ENCODE measurements at regions not wholly inside any gene's neighbourhood (a gene's known extent, or its start where the extent isn't known, plus 50 kb on each side); places are given as distances from the start of the nearest gene placed in this dataset.
A peak's percentile ranks its signal among the peaks of the same experiment; 100 is the strongest.

- Histone ChIP-seq H3K27ac (ENCODE audit: low read depth, low read length) (peak overlapping the region; percentile 20), H3K36me3 (ENCODE audit: control insufficient read depth, insufficient read depth, low read length) (no peaks in the 10 kb centered on the region), H3K4me3 (ENCODE audit: low read length) (no peak overlapping the region), H3K27me3 (ENCODE audit: control insufficient read depth, insufficient read depth, low read length) (no peaks in the 10 kb centered on the region), H3K4me1 (ENCODE audit: control insufficient read depth, insufficient read depth, low read length) (no peaks in the 10 kb centered on the region), H3K9ac (ENCODE audit: low read length) (peak overlapping the region; percentile 32)
These were observed 83.6 kb upstream of the XCR1 start for GRCh38 chr3:46110701-46111493.

GRCh38 chr3:46107682-46108081 is 80.4 kb upstream of the XCR1 start:
- H3K9ac ChIP-seq (ENCODE audit: low read length) = no peak overlapping the region

DNA sequence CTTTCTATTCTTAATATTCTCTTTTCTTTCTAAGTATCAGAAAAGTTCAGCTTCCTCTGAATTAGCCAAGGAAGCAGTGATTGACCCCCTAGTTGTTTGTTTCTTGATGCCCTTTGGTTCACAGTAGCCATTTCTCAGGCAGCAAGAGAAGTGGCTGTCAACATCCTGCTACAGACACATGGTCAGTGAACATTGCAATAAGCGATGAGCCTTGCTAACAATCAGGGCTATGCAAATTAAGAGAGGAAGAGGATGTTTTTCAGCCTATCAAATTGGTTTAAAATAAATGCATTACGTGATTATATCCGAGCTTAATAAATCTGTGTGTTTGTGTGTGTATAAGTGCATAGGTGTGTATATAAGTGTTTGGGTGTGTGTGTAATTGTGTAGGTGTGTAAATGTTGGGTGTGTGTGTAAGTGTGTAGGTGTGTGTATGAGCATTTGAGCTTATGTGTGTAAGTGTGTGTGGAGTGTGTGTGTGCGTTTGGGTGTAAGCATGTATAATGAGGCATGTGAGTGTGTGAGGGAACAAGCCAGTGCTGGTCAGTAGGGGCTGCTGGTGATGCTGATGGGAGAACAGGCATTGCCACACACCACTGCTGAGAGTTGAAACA is 78.1 kb upstream of the XCR1 start:
- Histone ChIP-seq H3K36me3 (ENCODE audit: control insufficient read depth, insufficient read depth, low read length) (no peaks in the 10 kb centered on the region), H3K27ac (ENCODE audit: low read depth, low read length) (no peak overlapping the region), H3K4me3 (ENCODE audit: low read length) (no peak overlapping the region), H3K9ac (ENCODE audit: low read length) (no peak overlapping the region), H3K27me3 (ENCODE audit: control insufficient read depth, insufficient read depth, low read length) (no peaks in the 10 kb centered on the region), H3K4me1 (ENCODE audit: control insufficient read depth, insufficient read depth, low read length) (no peaks in the 10 kb centered on the region)

More at GRCh38 chr3:46107682-46108081, 80.4 kb upstream of the XCR1 start:
- H3K36me3 ChIP-seq (ENCODE audit: control insufficient read depth, insufficient read depth, low read length) = no peaks in the 10 kb centered on the region
- no peaks in the 10 kb centered on the region for H3K4me1 ChIP-seq (ENCODE audit: control insufficient read depth, insufficient read depth, low read length)
- no peak overlapping the region for H3K4me3 ChIP-seq (ENCODE audit: low read length)
- no peaks in the 10 kb centered on the region for H3K27me3 ChIP-seq (ENCODE audit: control insufficient read depth, insufficient read depth, low read length)
- no peak overlapping the region for H3K27ac ChIP-seq (ENCODE audit: low read depth, low read length)

DNA sequence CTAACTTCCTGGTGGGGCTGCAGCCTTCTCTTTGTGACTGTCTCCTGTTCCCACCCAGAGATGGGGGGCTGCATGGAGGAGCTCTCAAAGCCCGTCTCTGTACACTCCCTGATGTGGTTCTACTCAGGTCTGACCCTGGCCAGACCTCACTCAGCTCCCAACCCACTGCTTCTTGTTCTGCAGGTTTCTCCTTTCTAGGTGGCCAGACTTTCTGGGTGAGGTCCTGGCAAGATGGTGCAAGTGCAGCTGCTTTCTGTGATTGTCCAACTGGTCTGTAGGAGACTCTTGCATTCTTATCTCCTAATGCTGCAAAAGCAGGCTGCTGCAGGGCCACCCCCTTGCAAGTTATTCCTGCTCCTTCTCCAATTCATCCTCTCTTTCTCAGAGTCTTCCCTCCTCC is 77.4 kb upstream of the XCR1 start:
- Histone ChIP-seq H3K4me3 (ENCODE audit: low read length) (no peak overlapping the region), H3K27me3 (ENCODE audit: control insufficient read depth, insufficient read depth, low read length) (no peaks in the 10 kb centered on the region), H3K27ac (ENCODE audit: low read depth, low read length) (no peak overlapping the region), H3K36me3 (ENCODE audit: control insufficient read depth, insufficient read depth, low read length) (no peaks in the 10 kb centered on the region), H3K9ac (ENCODE audit: low read length) (no peak overlapping the region), H3K4me1 (ENCODE audit: control insufficient read depth, insufficient read depth, low read length) (no peaks in the 10 kb centered on the region)

DNA sequence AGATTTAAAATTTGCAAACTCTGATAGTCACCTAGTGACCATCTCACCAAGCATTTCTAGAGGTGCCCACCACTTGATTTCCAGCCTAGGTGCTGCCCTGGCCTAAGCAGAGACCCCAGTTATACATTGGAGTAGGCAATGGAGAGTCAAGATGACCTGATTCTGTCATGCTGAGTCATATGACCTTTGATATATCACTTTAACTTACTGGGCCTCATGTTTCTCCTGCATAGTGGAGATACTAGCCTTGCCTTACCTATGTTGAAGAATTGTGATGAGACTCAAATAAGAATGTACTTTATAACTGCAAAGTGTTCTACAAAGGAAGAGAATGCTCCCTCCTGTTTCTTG is 75.5 kb upstream of the XCR1 start:
- no peak overlapping the region for H3K9ac ChIP-seq (ENCODE audit: low read length)
- H3K27ac ChIP-seq (ENCODE audit: low read depth, low read length) = no peak overlapping the region
- H3K27me3 ChIP-seq (ENCODE audit: control insufficient read depth, insufficient read depth, low read length) = no peaks in the 10 kb centered on the region
- peaks cover 2% of the 10 kb centered on the region for H3K4me1 ChIP-seq (ENCODE audit: control insufficient read depth, insufficient read depth, low read length)
- H3K4me3 ChIP-seq (ENCODE audit: low read length) = no peak overlapping the region
- H3K36me3 ChIP-seq (ENCODE audit: control insufficient read depth, insufficient read depth, low read length) = no peaks in the 10 kb centered on the region

DNA sequence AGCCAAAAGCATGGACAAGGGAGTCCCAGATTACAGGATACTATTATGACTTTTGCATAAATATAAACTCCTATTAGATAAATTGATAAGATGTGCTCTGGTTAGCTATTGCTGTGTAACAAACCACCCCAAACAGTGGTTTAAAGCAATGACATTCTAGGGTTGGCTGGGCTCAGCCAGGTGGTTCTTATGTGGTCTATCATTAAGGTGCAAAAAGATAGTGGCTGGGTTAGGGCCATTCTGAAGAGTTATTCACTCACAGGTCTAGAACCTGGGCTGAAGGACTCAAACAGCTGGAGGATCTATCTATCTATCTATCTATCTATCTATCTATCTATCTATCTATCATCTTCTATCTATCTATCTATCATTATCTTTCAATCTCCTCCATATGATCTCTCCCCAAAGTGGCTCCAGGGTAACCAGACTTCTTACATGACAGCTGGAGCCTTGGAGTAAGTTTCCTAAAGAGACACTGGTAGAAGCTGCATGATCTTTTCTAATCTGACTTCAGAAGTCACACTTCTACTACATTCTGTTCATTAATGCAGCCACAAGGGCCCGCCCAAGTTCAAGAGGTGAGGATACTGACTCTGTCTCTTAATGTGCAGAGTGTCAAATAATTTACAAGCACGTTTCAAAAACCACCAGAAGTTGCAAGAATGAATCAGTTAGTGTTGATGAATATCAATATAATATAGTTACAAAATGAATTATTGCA is 74.9 kb upstream of the XCR1 start:
- Histone ChIP-seq H3K27ac (ENCODE audit: low read depth, low read length) (no peak overlapping the region), H3K4me1 (ENCODE audit: control insufficient read depth, insufficient read depth, low read length) (peaks cover 2% of the 10 kb centered on the region), H3K36me3 (ENCODE audit: control insufficient read depth, insufficient read depth, low read length) (no peaks in the 10 kb centered on the region), H3K27me3 (ENCODE audit: control insufficient read depth, insufficient read depth, low read length) (no peaks in the 10 kb centered on the region), H3K9ac (ENCODE audit: low read length) (no peak overlapping the region), H3K4me3 (ENCODE audit: low read length) (no peak overlapping the region)

GRCh38 chr3:46100812-46101211 is 73.5 kb upstream of the XCR1 start:
- Histone ChIP-seq H3K27me3 (ENCODE audit: control insufficient read depth, insufficient read depth, low read length) (no peaks in the 10 kb centered on the region), H3K36me3 (ENCODE audit: control insufficient read depth, insufficient read depth, low read length) (no peaks in the 10 kb centered on the region), H3K4me1 (ENCODE audit: control insufficient read depth, insufficient read depth, low read length) (peaks cover 2% of the 10 kb centered on the region), H3K27ac (ENCODE audit: low read depth, low read length) (no peak overlapping the region), H3K9ac (ENCODE audit: low read length) (no peak overlapping the region), H3K4me3 (ENCODE audit: low read length) (no peak overlapping the region)

- Histone ChIP-seq H3K36me3 (ENCODE audit: control insufficient read depth, insufficient read depth, low read length) (no peaks in the 10 kb centered on the region), H3K27me3 (ENCODE audit: control insufficient read depth, insufficient read depth, low read length) (no peaks in the 10 kb centered on the region), H3K27ac (ENCODE audit: low read depth, low read length) (peak overlapping the region; percentile 33), H3K4me3 (ENCODE audit: low read length) (no peak overlapping the region), H3K4me1 (ENCODE audit: control insufficient read depth, insufficient read depth, low read length) (peaks cover 2% of the 10 kb centered on the region), H3K9ac (ENCODE audit: low read length) (no peak overlapping the region)
These were observed 71.1 kb upstream of the XCR1 start for GRCh38 chr3:46098319-46098761.

GRCh38 chr3:46097691-46098241 is 70.5 kb upstream of the XCR1 start:
- Histone ChIP-seq H3K9ac (ENCODE audit: low read length) (no peak overlapping the region), H3K27me3 (ENCODE audit: control insufficient read depth, insufficient read depth, low read length) (no peaks in the 10 kb centered on the region), H3K4me3 (ENCODE audit: low read length) (no peak overlapping the region), H3K36me3 (ENCODE audit: control insufficient read depth, insufficient read depth, low read length) (no peaks in the 10 kb centered on the region), H3K4me1 (ENCODE audit: control insufficient read depth, insufficient read depth, low read length) (peaks cover 2% of the 10 kb centered on the region), H3K27ac (ENCODE audit: low read depth, low read length) (peak overlapping the region; percentile 33)

- no peak overlapping the region for H3K27ac ChIP-seq (ENCODE audit: low read depth, low read length)
- peaks cover 2% of the 10 kb centered on the region for H3K4me1 ChIP-seq (ENCODE audit: control insufficient read depth, insufficient read depth, low read length)
- no peak overlapping the region for H3K4me3 ChIP-seq (ENCODE audit: low read length)
- no peaks in the 10 kb centered on the region for H3K27me3 ChIP-seq (ENCODE audit: control insufficient read depth, insufficient read depth, low read length)
- no peak overlapping the region for H3K9ac ChIP-seq (ENCODE audit: low read length)
- no peaks in the 10 kb centered on the region for H3K36me3 ChIP-seq (ENCODE audit: control insufficient read depth, insufficient read depth, low read length)
These were observed 69.5 kb upstream of the XCR1 start for GRCh38 chr3:46096781-46097180.

GRCh38 chr3:46096336-46096735 is 69.1 kb upstream of the XCR1 start:
- no peak overlapping the region for H3K27ac ChIP-seq (ENCODE audit: low read depth, low read length)
- H3K27me3 ChIP-seq (ENCODE audit: control insufficient read depth, insufficient read depth, low read length) = no peaks in the 10 kb centered on the region
- H3K9ac ChIP-seq (ENCODE audit: low read length) = no peak overlapping the region
- no peaks in the 10 kb centered on the region for H3K36me3 ChIP-seq (ENCODE audit: control insufficient read depth, insufficient read depth, low read length)
- H3K4me3 ChIP-seq (ENCODE audit: low read length) = no peak overlapping the region
- peaks cover 2% of the 10 kb centered on the region for H3K4me1 ChIP-seq (ENCODE audit: control insufficient read depth, insufficient read depth, low read length)

- no peak overlapping the region for H3K27ac ChIP-seq (ENCODE audit: low read depth, low read length)
- no peak overlapping the region for H3K4me3 ChIP-seq (ENCODE audit: low read length)
- no peaks in the 10 kb centered on the region for H3K36me3 ChIP-seq (ENCODE audit: control insufficient read depth, insufficient read depth, low read length)
- H3K27me3 ChIP-seq (ENCODE audit: control insufficient read depth, insufficient read depth, low read length) = no peaks in the 10 kb centered on the region
- H3K9ac ChIP-seq (ENCODE audit: low read length) = no peak overlapping the region
- H3K4me1 ChIP-seq (ENCODE audit: control insufficient read depth, insufficient read depth, low read length) = peaks cover 2% of the 10 kb centered on the region
These were observed 68.0 kb upstream of the XCR1 start for GRCh38 chr3:46095307-46095706.
